GM10266 (cell line): ENCODE measurements at regions not wholly inside any gene's neighbourhood (a gene's known extent, or its start where the extent isn't known, plus 50 kb on each side); places are given as distances from the start of the nearest gene placed in this dataset.

Experiments used
- DNase-seq: peaks from one replicate; pipeline ENCODE4 v3.0.0; 2012; ENCODE audit errors: extremely low spot score
- TF ChIP-seq, protein P1 (sequence below): IDR thresholded peaks from 2 replicates; pipeline ENCODE4 v1.5.1; 2012; ENCODE audit warnings: mild to moderate bottlenecking, low read depth; ENCODE audit not compliant: control insufficient read depth, insufficient read depth; ENCODE audit errors: missing control alignments

DNA sequence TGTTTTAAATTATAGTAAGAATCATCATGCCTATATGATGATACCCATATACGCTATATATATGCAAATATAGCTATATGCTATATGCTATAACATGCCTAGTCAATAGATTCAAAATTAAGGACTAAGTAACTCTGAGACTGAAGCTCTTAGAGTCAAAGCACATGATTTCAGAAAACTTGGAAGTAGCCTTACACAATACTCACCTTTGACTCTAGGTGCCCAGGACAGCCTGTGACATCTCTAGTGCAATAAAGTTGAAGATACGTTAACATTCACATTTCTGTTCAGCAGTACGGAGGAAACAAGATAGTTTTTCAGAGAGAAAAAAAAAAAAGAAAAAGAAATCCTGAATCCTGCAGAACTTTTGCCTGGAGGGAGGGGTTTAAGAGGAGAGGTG lies 149.7 kb upstream of the PIK3C3 start:
- DNase-seq = no peak
- TF ChIP-seq, protein P1, sequence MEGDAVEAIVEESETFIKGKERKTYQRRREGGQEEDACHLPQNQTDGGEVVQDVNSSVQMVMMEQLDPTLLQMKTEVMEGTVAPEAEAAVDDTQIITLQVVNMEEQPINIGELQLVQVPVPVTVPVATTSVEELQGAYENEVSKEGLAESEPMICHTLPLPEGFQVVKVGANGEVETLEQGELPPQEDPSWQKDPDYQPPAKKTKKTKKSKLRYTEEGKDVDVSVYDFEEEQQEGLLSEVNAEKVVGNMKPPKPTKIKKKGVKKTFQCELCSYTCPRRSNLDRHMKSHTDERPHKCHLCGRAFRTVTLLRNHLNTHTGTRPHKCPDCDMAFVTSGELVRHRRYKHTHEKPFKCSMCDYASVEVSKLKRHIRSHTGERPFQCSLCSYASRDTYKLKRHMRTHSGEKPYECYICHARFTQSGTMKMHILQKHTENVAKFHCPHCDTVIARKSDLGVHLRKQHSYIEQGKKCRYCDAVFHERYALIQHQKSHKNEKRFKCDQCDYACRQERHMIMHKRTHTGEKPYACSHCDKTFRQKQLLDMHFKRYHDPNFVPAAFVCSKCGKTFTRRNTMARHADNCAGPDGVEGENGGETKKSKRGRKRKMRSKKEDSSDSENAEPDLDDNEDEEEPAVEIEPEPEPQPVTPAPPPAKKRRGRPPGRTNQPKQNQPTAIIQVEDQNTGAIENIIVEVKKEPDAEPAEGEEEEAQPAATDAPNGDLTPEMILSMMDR = no peak

DNA sequence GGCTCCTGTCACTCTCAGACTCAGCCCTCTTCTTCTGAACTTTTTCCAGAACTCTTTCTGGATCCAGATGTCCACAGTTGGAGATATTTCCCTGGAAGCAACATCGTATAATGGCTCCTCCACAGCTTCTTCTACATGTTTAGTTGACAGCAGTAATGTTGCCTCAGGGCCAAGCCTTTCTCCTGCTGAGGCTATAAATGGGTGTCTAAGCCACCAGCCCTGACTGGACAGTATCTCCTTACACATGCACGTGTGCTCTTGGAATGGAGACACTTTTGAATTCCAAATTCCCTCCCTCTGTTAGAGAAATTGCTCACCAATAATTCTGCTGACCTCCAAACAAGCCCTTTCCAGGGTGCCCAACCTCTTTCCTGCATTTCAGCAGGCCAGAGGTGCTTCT lies 156.2 kb upstream of the PIK3C3 start:
- DNase-seq = no peak
- TF ChIP-seq, protein P1 = no peak

DNA sequence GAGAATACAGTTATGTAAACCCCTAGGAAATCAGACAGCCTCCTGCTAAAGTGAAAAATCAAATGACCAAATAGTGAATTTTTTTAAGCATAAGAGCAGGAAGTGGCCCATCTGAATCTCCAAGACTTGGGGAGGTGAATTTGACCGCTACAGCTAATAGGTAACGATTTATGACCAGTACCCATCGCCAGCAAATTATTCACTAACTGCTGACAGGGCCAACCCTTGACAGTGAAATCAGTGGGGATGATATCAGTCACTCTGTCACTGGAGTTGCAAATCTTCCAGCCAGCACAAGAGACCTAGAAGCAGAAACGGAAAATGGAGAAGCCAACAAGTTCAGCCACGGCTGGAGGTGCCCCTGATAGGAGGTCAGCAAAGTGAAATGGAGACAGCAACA lies 164.3 kb upstream of the PIK3C3 start:
- DNase-seq = no peak
- TF ChIP-seq, protein P1 = no peak

DNA sequence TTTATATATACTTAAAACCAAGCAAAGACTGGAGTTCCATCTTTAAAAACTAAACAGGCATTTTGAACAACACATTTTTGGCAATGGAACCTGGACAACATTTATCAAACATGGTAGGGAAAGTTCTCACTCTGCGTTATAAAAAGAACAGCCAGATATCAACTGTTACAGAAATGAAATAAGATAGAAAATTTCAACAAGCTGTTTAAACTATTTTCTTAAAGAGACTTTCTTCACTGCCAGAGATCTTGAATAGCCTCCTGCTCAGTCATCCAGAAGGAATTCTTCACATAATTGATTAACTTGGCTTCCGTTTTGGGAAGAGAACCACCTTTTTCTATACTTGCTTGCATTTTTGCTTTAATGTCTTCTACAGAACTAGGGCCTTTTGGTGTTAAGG lies 166.0 kb upstream of the PIK3C3 start:
- TF ChIP-seq, protein P1 = no peak
- no peak for DNase-seq

DNA sequence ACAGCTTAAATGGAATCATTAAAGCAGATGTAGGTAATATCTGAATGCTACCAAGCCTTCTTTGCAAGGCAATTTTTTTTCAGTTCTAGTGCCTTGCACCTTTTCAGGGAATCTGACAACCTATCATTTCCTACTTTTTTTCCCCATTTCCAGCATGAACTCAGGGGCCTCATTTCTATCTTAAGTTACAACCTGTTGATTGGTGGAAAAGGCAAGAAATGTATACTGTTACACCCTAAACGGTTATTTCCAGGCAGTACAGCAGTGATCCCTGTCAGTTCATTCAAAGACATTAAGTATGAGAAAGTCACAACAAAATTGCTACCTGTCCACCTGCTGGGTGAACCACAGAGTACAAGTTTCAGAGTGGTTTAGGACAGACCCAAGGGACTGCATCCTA lies 171.2 kb upstream of the PIK3C3 start:
- TF ChIP-seq, protein P1 = no peak

DNA sequence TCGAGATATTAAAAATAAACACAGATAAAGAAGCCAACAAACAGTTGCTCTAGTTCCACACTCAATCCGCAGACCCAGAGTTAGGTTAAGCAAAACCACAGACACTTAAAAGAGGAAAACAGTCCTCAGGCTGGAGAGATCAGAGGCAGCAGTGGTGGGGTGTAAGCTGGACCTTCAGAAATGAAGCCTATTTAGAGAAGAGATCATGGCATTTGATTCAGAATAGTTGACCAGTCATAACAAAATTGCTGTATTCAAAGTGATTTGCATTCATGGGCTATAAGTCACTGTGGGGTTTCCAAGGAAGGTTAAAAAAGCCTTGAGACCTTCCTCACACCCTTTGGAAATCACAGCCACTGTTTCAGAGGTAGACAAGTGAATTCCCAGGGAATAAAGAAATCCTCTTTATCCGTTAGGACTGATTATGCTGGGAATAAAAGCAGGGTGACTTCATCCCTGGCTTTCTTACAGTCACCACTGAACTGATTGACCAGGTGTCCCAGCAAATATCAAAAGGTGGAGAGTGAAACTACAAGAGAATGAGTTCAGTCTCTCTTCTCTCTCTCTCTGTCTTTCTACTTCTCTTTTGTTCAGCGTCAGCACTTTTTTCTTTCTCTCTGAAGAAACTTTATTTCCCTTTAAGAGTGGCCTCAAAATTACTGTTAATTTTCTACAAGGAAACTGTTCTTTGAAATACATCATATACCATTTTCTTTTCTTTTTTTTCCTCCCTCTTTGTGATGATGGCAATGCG lies 171.8 kb upstream of the PIK3C3 start:
- TF ChIP-seq, protein P1 = no peak
- no peak for DNase-seq

More for the DNA sequence above, 171.2 kb upstream of the PIK3C3 start:
- DNase-seq = no peak

DNA sequence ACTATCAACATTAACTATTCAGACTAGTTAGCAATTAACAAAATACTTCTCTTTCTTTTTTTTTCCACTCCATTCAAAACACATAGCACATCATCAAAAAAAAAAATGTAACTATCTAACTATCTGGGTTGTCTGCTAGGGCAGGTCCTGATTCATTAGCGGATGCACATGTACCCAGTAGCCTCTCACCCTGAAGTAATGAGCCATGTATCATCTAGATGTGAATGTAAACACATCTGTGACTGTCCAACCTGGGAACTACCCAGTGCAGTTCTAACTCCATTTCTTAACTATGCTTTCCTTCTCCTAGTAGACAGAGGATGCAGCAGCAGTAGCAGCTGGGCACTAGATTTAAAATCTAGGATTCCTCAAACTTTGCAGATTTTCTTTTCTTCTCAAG lies 183.1 kb upstream of the PIK3C3 start:
- TF ChIP-seq, protein P1 = no peak
- DNase-seq = no peak
